ENCODE measurements at regions not wholly inside any gene's neighbourhood (a gene's known extent, or its start where the extent isn't known, plus 50 kb on each side); places are given as distances from the start of the nearest gene placed in this dataset.

DNA sequence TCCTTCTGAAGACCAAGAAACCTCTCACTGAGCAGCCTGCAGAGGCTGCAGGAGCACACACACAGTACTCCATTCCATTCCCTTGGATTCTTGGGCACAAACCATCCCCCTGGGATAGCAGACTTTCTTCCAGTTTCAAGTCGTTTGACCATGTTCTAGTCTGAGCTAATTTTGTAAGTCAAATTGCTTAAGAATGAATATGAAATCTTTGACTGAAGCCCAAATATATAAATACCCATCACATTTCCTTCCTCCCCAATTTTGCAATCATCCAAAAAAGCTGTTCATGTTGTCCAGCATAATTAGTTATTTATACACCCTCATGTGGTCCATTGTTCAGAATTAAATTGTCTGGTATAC is 231.2 kb upstream of the TPRG1 start:
- Mint-ChIP-seq H3K9me3 (peaks cover 0 to 5% (median 2%) of the 10 kb centered on the region in 11 donors), H3K27me3 (peaks cover 0 to 9% (median 6%) of the 10 kb centered on the region in 5 donors), H3K36me3 (no peaks in the 10 kb centered on the region), H3K4me3 (no peak overlapping the region), H3K4me1 (peaks cover 0 to 5% (median 0%) of the 10 kb centered on the region in 7 donors), H3K27ac (no peak overlapping the region)
- ATAC-seq: no peak
- intact Hi-C loops (cut with micrococcal nuclease): no loop called here
- Histone ChIP-seq H3K4me1 (ENCODE audit: control insufficient read depth in 2 of 2, insufficient read depth in 2 of 2, low read length in 2 of 2) (no peaks in the 10 kb centered on the region), H3K4me3 (ENCODE audit: low read length) (no peak overlapping the region), H3K36me3 (ENCODE audit: control insufficient read depth in 2 of 3, insufficient read depth in 3 of 3, low read length in 3 of 3) (no peaks in the 10 kb centered on the region), H3K27me3 (ENCODE audit: control insufficient read depth in 2 of 2, insufficient read depth in 2 of 2, low read length in 2 of 2) (no peaks in the 10 kb centered on the region), H3K27ac (ENCODE audit: low read depth, low read length) (no peak overlapping the region), H3K9me3 (ENCODE audit: control insufficient read depth in 2 of 3, low read length in 3 of 3) (no peaks in the 10 kb centered on the region)
- ChIA-PET POLR2A (no interaction called here), CTCF (interaction anchor here (1.5 to 1.7 kb wide), 2 partner anchors 11 to 15 kb away, joined by 3 read pairs; no protein-coding TSS in a partner anchor)
- no peak for DNase-seq

DNA sequence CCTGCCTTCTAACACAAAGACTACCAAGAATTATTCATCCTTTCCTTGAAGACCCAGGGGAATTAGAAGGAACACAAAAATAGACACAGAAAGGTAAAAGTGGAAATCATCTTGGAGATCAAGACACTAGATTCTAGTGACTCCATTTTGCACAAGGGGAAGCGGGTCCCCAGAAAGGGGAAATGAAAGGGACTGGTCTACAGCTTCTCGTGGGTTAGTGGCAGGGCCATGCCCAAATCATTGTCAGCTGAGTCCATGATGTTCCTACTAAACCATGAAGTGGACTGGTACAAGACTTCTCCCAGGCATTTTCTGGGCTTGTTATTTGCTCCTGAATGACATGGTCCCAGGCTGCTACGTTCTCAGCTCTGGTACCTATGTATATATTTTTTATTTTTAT is 230.7 kb upstream of the TPRG1 start:
- peak; percentile 79 for ATAC-seq
- Histone ChIP-seq H3K9me3 (ENCODE audit: control insufficient read depth in 2 of 3, low read length in 3 of 3) (no peaks in the 10 kb centered on the region), H3K36me3 (ENCODE audit: control insufficient read depth in 2 of 3, insufficient read depth in 3 of 3, low read length in 3 of 3) (no peaks in the 10 kb centered on the region), H3K4me3 (ENCODE audit: low read length) (no peak overlapping the region), H3K27ac (ENCODE audit: low read depth, low read length) (no peak overlapping the region), H3K27me3 (ENCODE audit: control insufficient read depth in 2 of 2, insufficient read depth in 2 of 2, low read length in 2 of 2) (no peaks in the 10 kb centered on the region), H3K4me1 (ENCODE audit: control insufficient read depth in 2 of 2, insufficient read depth in 2 of 2, low read length in 2 of 2) (no peaks in the 10 kb centered on the region)
- Mint-ChIP-seq H3K4me1 (peaks cover 0 to 5% (median 0%) of the 10 kb centered on the region in 7 donors), H3K4me3 (no peak overlapping the region), H3K27ac (no peak overlapping the region), H3K9me3 (peaks cover 0 to 5% (median 2%) of the 10 kb centered on the region in 11 donors), H3K36me3 (no peaks in the 10 kb centered on the region), H3K27me3 (peaks cover 0 to 14% (median 6%) of the 10 kb centered on the region in 5 donors)
- intact Hi-C loops (cut with micrococcal nuclease): no loop called here
- ChIA-PET POLR2A (no interaction called here), CTCF (interaction anchor here (1.5 to 1.7 kb wide), 2 partner anchors 12 to 15 kb away, joined by 3 read pairs; no protein-coding TSS in a partner anchor)
- no peak for DNase-seq

DNA sequence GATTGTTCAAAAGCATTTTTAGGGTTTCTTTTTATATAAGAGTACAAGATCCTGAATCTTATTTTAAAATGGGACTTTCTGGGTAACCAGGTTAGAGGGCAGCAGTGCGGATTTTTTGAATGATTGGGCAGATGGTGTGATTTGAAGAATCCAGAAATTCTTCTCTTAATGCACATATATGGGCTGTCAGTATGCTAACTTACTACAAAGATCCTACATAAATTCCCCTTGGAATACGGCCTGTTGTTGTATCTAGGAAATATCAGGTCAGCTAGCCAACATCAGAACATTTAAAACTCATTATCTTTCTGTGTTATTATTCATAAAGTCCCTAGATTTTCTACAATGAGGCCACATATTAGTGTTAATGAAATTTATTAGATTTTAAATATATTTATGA is 229.6 kb upstream of the TPRG1 start:
- H3K4me1 ChIP-seq (ENCODE audit: control insufficient read depth in 2 of 2, insufficient read depth in 2 of 2, low read length in 2 of 2): no peaks in the 10 kb centered on the region
- Mint-ChIP-seq H3K9me3 (peaks cover 0 to 5% (median 2%) of the 10 kb centered on the region in 11 donors), H3K27me3 (peaks cover 0 to 20% (median 7%) of the 10 kb centered on the region in 5 donors), H3K4me1 (peaks cover 0 to 5% (median 0%) of the 10 kb centered on the region in 7 donors), H3K27ac (no peak overlapping the region), H3K4me3 (no peak overlapping the region), H3K36me3 (no peaks in the 10 kb centered on the region)
- H3K36me3 ChIP-seq (ENCODE audit: control insufficient read depth in 2 of 3, insufficient read depth in 3 of 3, low read length in 3 of 3): no peaks in the 10 kb centered on the region
- intact Hi-C loops (cut with micrococcal nuclease): no loop called here
- no peak overlapping the region for H3K27ac ChIP-seq (ENCODE audit: low read depth, low read length)
- ChIA-PET POLR2A (no interaction called here), CTCF (interaction anchor here (1.5 to 1.7 kb wide), 2 partner anchors 13 to 14 kb away, joined by 3 read pairs; no protein-coding TSS in a partner anchor)
- no peak overlapping the region for H3K4me3 ChIP-seq (ENCODE audit: low read length)
- H3K9me3 ChIP-seq (ENCODE audit: control insufficient read depth in 2 of 3, low read length in 3 of 3): no peaks in the 10 kb centered on the region
- no peaks in the 10 kb centered on the region for H3K27me3 ChIP-seq (ENCODE audit: control insufficient read depth in 2 of 2, insufficient read depth in 2 of 2, low read length in 2 of 2)
- DNase-seq (no peak), ATAC-seq (no peak)

DNA sequence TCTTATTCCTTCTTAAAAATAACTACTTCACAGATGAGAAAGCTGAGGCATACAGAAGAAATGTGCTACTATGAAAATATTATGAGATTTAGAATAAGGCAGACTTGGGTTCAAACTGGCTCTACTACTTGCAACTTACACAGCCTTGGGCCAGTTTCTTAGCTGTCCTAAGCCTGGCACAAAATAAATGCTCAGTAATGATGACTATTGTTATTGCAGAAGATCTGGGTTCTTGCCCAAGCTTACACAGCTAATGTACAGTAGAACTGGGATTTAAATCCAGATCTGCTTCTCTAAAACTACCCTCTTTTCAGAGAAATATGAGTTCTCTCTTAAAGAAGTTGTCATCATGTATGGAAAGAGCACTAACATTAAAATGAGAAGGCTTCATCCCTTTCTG is 228.2 kb upstream of the TPRG1 start:
- ATAC-seq (peak; percentile 55), DNase-seq (no peak)
- peaks cover 2 to 20% (median 10%) of the 10 kb centered on the region in 5 donors for H3K27me3 Mint-ChIP-seq
- no peaks in the 10 kb centered on the region for H3K9me3 ChIP-seq (ENCODE audit: control insufficient read depth in 2 of 3, low read length in 3 of 3)
- no peak overlapping the region for H3K27ac Mint-ChIP-seq
- CTCF ChIA-PET: interaction anchor here (1.5 to 3.1 kb wide), 2 partner anchors 11 to 1203 kb away, joined by 3 to 16 read pairs; no protein-coding TSS in a partner anchor
- peaks cover 0 to 5% (median 0%) of the 10 kb centered on the region in 11 donors for H3K9me3 Mint-ChIP-seq
- POLR2A ChIA-PET: no interaction called here
- no peaks in the 10 kb centered on the region for H3K36me3 ChIP-seq (ENCODE audit: control insufficient read depth in 2 of 3, insufficient read depth in 3 of 3, low read length in 3 of 3)
- peaks cover 0 to 6% (median 0%) of the 10 kb centered on the region in 7 donors for H3K4me1 Mint-ChIP-seq
- H3K36me3 Mint-ChIP-seq: no peaks in the 10 kb centered on the region
- no peaks in the 10 kb centered on the region for H3K27me3 ChIP-seq (ENCODE audit: control insufficient read depth in 2 of 2, insufficient read depth in 2 of 2, low read length in 2 of 2)
- no peak overlapping the region for H3K4me3 ChIP-seq (ENCODE audit: low read length)
- intact Hi-C loops (cut with micrococcal nuclease): no loop called here
- H3K27ac ChIP-seq (ENCODE audit: low read depth, low read length): no peak overlapping the region
- no peaks in the 10 kb centered on the region for H3K4me1 ChIP-seq (ENCODE audit: control insufficient read depth in 2 of 2, insufficient read depth in 2 of 2, low read length in 2 of 2)
- no peak overlapping the region for H3K4me3 Mint-ChIP-seq

DNA sequence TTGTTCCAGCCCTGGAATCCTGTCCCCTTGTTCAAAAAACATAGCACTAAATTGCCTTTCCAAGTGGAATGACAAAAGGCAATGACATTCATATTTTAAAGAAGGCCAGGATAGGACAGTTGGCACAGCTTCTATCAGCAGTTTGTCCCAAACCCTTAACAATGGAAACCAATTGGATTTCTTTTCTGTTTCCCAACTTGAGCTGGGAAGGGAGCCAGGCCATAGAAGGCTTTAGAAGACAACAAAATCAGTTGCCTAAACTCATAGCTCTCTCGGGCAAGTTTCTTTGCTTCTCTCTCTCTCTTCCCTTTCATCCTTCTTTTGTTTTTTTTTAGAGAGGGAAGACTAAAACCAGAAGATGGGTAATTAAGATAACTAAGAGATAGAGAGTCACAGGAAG is 227.7 kb upstream of the TPRG1 start:
- Mint-ChIP-seq H3K9me3 (peaks cover 0 to 5% (median 0%) of the 10 kb centered on the region in 11 donors), H3K4me1 (peaks cover 0 to 9% (median 0%) of the 10 kb centered on the region in 7 donors), H3K4me3 (no peak overlapping the region), H3K36me3 (no peaks in the 10 kb centered on the region), H3K27me3 (peaks cover 4 to 20% (median 13%) of the 10 kb centered on the region in 5 donors), H3K27ac (no peak overlapping the region)
- Histone ChIP-seq H3K27ac (ENCODE audit: low read depth, low read length) (no peak overlapping the region), H3K9me3 (ENCODE audit: control insufficient read depth in 2 of 3, low read length in 3 of 3) (no peaks in the 10 kb centered on the region), H3K36me3 (ENCODE audit: control insufficient read depth in 2 of 3, insufficient read depth in 3 of 3, low read length in 3 of 3) (no peaks in the 10 kb centered on the region), H3K27me3 (ENCODE audit: control insufficient read depth in 2 of 2, insufficient read depth in 2 of 2, low read length in 2 of 2) (no peaks in the 10 kb centered on the region), H3K4me1 (ENCODE audit: control insufficient read depth in 2 of 2, insufficient read depth in 2 of 2, low read length in 2 of 2) (no peaks in the 10 kb centered on the region), H3K4me3 (ENCODE audit: low read length) (no peak overlapping the region)
- DNase-seq: no peak
- CTCF ChIA-PET: interaction anchor here (1.5 to 3.1 kb wide), 2 partner anchors 11 to 1204 kb away, joined by 3 to 16 read pairs; no protein-coding TSS in a partner anchor
- ATAC-seq: no peak
- intact Hi-C loops (cut with micrococcal nuclease): no loop called here
- POLR2A ChIA-PET: no interaction called here

DNA sequence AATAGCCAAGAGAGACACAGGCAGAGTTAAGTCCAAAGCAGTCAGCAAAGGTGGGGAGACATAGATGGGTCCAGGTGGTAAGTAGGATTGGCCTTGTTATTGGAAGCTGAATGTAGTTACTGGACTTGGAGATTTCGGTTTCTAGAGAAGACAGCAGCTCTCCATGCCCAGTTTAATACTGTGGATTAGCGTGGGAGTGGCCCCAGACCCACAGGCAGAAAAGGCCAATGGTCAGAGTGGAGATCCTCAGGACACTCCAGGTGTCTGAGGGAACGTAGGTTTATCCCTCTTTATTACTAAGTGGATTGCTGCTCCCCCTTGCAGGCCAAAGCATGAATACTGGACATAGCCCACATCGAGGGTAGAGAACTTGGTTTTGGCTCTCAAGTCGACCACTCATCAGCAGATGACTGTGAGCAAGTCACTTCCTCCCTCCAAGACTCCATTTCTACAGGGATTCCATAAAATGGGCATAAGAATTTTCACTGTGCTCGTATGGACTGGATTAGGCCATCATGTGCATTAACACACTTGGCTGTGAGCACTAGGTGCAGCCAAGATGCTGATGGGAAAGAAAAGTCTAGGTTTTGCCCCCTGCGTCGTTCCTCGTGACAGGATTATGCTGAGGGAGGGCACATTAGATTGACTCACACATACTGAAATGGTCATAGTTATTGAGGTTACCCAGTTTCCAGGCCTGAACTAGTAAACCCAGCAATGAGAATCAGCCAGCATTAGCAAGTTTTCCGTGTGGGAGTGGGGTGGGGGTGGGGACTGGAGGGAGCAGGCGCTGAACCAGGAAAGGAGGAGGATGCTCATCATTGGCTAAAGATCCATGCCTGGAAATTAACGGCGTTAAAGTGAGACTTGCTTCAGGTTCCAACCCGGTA is 225.2 kb upstream of the TPRG1 start:
- ATAC-seq (no peak), DNase-seq (no peak)
- H3K4me1 Mint-ChIP-seq: peaks cover 0 to 23% (median 4%) of the 10 kb centered on the region in 7 donors
- H3K36me3 Mint-ChIP-seq: no peaks in the 10 kb centered on the region
- peaks cover 0 to 5% (median 0%) of the 10 kb centered on the region in 11 donors for H3K9me3 Mint-ChIP-seq
- H3K9me3 ChIP-seq (ENCODE audit: control insufficient read depth in 2 of 3, low read length in 3 of 3): no peaks in the 10 kb centered on the region
- no peak overlapping the region for H3K27ac ChIP-seq (ENCODE audit: low read depth, low read length)
- ChIA-PET POLR2A (no interaction called here), CTCF (interaction anchor here (1.7 to 3.1 kb wide), 2 partner anchors 8 to 1206 kb away, joined by 5 to 16 read pairs; no protein-coding TSS in a partner anchor)
- intact Hi-C loops (cut with micrococcal nuclease): loop anchor here in 1 of 2 donors (2.0 kb wide), 1 partner anchor 30 kb away; no protein-coding TSS in a partner anchor
- H3K4me3 ChIP-seq (ENCODE audit: low read length): no peak overlapping the region
- H3K36me3 ChIP-seq (ENCODE audit: control insufficient read depth in 2 of 3, insufficient read depth in 3 of 3, low read length in 3 of 3): no peaks in the 10 kb centered on the region
- no peaks in the 10 kb centered on the region for H3K27me3 ChIP-seq (ENCODE audit: control insufficient read depth in 2 of 2, insufficient read depth in 2 of 2, low read length in 2 of 2)
- no peak overlapping the region for H3K27ac Mint-ChIP-seq
- peaks cover 4 to 24% (median 6%) of the 10 kb centered on the region in 5 donors for H3K27me3 Mint-ChIP-seq
- H3K4me3 Mint-ChIP-seq: no peak overlapping the region
- H3K4me1 ChIP-seq (ENCODE audit: control insufficient read depth in 2 of 2, insufficient read depth in 2 of 2, low read length in 2 of 2): no peaks in the 10 kb centered on the region
